Esophagus muscularis mucosa (tissue), 4 donors: ENCODE measurements at regions not wholly inside any gene's neighbourhood (a gene's known extent, or its start where the extent isn't known, plus 50 kb on each side); places are given as distances from the start of the nearest gene placed in this dataset.

Experiments
- CTCF ChIP-seq, 3 experiments: fragments of 200-600 bp in 2 of 3; fragments of 450-650 bp in 1 of 3; sonication (generic) in 2 of 3; IDR thresholded peaks; one replicate each; pipeline ENCODE4 v1.5.1; 2017 to 2019; ENCODE audit warnings: antibody characterized with exemption in 3 of 3, mild to moderate bottlenecking in 2 of 3, moderate library complexity in 1 of 3
- EP300 ChIP-seq: sonication (generic); formaldehyde crosslinking; IDR thresholded peaks from one replicate; pipeline ENCODE4 v1.6.1; 2017; ENCODE audit warnings: antibody characterized with exemption
- POLR2A ChIP-seq: fragments of 450-650 bp; IDR thresholded peaks from one replicate; pipeline ENCODE4 v1.6.1; 2017; ENCODE audit warnings: antibody characterized with exemption, moderate library complexity, mild to moderate bottlenecking, low read depth

- TF ChIP-seq CTCF (IDR thresholded peaks at IDR 0.05) (no peak), POLR2A (no peak), EP300 (no peak)
Measured at GRCh38 chr12:13358391-13358905, 161.9 kb downstream of the EMP1 start.
